HTR-8/SVneo (cell line): ENCODE measurements at regions not wholly inside any gene's neighbourhood (a gene's known extent, or its start where the extent isn't known, plus 50 kb on each side); places are given as distances from the start of the nearest gene placed in this dataset.
"Not testable (repeated sequence)": the region's sequence is repeated elsewhere in the genome, so short reads cannot be mapped to it uniquely, and the experiment has no call there.

Source experiments
- DNase-seq: peaks from one replicate; pipeline ENCODE4 v3.0.0; 2011; ENCODE audit warnings: low spot score, mixed read lengths; ENCODE audit not compliant: insufficient read length
- FAIRE-seq: peaks from 2 replicates; lab custom pipeline; 2011; peaks lifted over from hg19 to GRCh38; lab: Jason Lieb, UNC

DNA sequence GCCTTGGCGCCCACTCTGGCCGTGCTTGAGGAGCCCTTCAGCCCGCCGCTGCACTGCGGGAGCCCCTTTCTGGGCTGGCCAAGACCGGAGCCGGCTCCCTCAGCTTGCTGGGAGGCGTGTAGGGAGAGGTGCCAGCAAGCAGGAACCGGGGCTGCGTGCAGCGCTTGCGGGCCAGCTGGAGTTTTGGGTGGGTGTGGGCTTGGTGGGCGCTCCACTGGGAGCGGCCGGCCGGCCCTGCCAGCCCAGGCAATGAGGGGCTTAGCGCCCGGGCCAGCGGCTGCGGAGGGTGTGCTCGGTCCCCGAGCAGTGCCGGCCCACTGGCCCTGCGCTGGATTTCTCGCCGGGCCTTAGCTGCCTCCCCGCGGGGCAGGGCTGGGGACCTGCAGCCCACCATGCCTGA is 204.9 kb upstream of the HNRNPA3 start:
- not testable (repeated sequence) for FAIRE-seq, DNase-seq

DNA sequence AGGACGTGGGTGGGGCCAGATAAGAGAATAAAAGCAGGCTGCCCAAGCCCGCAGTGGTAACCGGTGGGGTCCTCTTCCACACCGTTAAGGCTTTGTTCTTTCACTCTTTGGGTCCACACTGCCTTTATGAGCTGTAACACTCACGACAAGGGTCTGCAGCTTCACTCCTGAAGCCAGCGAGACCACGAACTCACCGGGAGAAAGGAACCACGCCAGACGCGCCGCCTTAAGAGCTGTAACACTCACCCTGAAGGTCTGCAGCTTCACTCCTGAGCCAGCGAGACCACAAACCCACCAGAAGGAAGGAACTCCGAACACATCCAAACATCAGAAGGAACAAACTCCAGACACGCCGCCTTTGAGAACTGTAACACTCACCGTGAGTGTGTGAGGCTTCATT is 203.9 kb upstream of the HNRNPA3 start:
- FAIRE-seq, DNase-seq: not testable (repeated sequence)

DNA sequence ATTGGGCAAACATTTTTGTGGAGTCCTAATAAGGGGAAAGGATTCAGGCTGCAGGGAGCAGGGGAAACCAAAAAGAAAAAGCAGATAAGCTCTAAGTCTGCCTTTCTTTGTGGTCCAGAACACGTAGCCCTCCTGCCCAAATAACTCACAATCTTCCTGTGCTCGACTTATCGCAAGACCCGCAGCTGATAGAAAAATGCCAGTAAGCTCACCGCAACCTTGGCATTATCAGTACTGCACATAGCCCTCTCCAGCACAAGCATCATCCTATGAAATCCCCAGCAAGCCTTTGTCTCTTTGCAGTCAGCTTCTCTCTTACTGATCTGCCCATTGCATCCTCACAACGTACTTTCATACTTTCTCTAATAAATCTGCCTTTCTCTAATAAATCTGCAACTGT is 202.4 kb upstream of the HNRNPA3 start:
- no peak for FAIRE-seq
- no peak for DNase-seq

DNA sequence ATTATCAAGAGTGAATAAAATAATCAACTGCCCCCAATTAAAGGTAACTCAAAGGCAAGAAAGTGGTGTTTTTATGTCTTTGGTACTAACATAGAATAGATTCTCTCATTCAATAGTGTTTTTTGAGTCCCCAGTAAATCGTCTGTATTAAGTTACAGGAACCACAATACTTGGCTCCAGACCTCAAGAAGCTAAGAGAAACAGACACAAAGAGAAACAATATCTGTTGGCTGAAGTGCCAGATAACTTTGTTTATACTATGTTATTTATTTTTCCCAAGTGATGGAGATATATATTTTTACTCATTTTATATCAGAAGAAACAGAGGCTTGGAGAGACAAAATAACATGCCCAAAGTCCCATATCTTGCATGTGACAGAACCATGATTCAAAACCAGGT is 201.7 kb upstream of the HNRNPA3 start:
- DNase-seq (no peak), FAIRE-seq (no peak)

GRCh38 chr2:177014946-177015345 is 197.6 kb upstream of the HNRNPA3 start:
- FAIRE-seq (no peak), DNase-seq (no peak)

- FAIRE-seq: no peak
- no peak for DNase-seq
Observed at GRCh38 chr2:177015356-177015923, 197.2 kb upstream of the HNRNPA3 start.

DNA sequence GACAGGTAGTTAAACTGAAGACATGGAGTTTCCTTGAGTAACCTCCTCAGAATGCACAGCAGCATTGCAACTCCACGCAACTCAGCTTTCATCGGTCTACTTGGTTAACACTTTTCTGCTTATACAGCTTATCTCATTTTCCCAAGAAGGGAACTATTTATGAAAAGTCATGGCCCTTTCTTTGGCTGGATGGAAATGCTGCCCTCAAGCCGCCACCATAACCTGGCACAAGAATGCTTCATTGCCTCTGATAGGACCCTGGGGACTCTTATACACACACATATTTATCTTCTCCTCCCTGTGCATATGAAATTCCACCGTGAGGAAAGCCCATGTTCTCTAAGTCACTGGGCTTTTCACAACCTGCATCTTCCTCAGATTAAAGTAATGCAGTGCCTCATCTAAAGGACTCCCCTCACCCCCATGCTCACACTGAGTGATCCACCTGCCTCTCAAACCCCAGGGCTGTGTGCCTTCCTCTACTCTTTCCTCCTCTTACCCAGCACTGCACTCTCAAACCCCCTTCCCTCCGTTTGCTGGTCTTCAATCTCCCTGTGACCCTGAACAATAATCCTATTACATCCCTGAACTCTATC is 192.0 kb upstream of the HNRNPA3 start:
- FAIRE-seq: no peak
- no peak for DNase-seq

DNA sequence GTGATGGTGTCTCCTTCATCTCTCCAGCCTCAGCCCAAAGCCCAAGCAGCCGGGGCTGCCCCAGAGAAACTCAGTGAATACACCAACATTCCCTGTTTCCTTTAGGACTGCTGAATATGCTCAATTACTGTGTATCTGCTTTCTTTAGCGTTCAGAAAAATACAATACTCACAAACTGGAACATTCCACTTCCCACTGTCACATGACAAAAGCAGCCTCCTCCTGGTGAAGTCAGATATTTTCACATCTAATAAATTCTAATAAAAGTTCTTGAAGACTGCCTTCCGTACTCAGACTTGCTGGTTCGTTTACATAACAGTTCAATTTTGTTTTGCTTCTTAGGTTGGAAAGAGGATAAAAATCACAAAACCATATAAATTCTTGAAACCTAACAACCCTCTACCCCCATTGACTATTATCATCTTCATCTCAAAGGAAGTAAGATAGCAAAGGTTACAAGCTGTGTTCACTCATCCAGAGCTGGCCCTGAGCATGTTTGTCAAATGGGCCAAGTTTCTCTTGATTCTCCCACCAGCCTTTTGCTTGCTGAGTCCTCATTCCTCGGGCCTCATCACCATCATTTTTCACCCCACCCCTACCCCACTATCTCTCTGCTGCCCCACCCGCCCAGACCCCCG is 190.8 kb upstream of the HNRNPA3 start:
- no peak for FAIRE-seq

DNA sequence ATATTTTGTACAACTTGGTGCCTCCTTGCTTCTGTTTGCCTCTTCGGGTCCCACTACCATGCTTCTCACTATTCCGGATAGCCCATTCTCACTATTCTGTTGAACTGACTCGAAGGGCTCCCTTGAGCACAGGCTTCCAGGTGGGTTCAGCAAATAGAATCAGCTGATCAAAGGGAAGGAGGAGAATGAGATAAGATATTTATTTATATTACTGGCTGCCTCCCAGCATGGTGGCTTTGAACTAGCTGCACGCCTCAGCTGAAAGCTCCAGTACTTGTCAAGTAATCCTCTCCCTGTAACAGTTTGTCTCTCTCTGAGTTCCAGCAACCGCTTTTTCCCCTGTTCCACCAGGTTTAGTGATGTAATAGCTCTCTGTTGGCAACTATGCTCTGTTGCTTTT is 187.8 kb upstream of the HNRNPA3 start:
- FAIRE-seq: no peak
- no peak for DNase-seq

More for the DNA sequence above, 190.8 kb upstream of the HNRNPA3 start:
- no peak for DNase-seq

DNA sequence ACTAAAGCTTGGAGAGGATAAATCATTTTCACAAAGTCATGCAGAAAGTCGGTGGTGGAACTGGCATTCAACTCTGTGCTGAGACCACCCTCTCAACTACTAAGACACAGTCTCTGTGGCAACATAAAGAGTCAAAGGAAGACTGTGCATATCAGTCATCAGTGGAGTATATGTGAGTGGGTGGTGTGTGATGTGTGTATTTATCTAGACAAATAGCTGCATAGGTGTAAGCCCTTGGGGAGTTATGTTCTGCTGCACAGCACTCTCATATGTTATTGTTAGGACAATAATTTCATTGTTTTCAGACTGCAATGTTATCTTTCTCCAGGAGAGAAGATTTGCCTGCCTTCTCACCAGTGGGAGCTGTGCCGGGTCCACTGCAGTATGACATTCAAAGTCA is 186.3 kb upstream of the HNRNPA3 start:
- FAIRE-seq: no peak
- DNase-seq: no peak

DNA sequence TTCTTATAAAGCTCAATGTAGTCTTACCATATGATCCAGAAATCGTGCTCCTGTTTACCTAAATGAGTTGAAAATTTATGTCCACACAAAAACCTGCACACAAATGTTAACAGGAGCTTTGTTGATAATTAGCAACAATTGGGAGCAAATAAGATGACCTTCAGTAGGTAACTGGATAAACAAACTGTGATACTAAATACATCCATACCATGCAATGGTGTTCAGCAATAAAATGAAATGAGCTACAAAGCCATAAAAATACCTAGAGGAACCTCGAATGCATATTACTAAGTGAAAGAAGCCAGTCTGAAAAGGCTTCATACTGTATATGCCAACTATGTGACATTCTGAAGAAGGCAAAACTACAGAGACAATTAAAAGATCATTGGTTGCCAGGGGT is 185.6 kb upstream of the HNRNPA3 start:
- no peak for FAIRE-seq

DNA sequence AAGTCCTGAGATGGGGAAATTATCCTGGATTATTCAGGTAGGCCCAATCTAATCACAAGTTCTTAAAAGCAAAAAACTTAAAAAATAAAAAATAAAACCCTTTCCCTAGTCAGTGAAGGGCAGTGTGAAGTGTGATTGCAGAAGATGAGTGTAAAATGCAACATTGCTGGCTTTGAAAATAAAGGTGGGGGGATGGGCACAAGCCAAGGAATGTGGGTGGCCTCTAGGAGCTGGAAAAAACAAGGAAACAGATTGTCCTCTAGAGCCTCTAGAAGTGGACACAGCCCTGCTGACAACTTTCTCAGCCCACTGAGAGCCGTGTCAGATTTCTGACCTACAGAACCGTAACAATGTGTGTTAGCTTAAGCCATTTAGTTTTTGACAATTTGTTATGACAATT is 184.3 kb upstream of the HNRNPA3 start:
- no peak for FAIRE-seq
- no peak for DNase-seq

More for the DNA sequence above, 185.6 kb upstream of the HNRNPA3 start:
- DNase-seq: no peak

DNA sequence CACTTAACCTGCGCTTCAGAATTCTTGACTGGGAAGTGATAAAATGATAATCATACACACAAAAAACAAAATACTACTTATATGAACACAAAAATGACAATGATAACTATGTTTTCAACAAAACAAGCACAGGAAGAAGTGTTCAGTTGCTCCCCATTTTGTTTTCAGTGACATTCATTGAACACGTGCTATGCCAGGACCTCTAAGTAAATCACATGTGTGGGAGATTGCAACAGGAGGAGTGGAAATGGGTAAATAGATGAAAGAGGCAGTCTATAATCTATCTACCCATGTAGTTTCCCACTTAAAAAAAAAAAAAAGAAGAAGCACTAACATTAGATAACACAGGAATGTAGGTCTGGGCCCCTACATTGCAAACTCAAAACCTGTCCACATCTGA is 183.5 kb upstream of the HNRNPA3 start:
- DNase-seq (no peak), FAIRE-seq (no peak)

GRCh38 chr2:177029501-177029900 is 183.1 kb upstream of the HNRNPA3 start:
- FAIRE-seq: no peak

GRCh38 chr2:177029901-177030300 is 182.7 kb upstream of the HNRNPA3 start:
- DNase-seq (no peak), FAIRE-seq (no peak)

More at GRCh38 chr2:177029501-177029900, 183.1 kb upstream of the HNRNPA3 start:
- DNase-seq: no peak

GRCh38 chr2:177030451-177031105 is 182.0 kb upstream of the HNRNPA3 start:
- no peak for FAIRE-seq
- DNase-seq: no peak

DNA sequence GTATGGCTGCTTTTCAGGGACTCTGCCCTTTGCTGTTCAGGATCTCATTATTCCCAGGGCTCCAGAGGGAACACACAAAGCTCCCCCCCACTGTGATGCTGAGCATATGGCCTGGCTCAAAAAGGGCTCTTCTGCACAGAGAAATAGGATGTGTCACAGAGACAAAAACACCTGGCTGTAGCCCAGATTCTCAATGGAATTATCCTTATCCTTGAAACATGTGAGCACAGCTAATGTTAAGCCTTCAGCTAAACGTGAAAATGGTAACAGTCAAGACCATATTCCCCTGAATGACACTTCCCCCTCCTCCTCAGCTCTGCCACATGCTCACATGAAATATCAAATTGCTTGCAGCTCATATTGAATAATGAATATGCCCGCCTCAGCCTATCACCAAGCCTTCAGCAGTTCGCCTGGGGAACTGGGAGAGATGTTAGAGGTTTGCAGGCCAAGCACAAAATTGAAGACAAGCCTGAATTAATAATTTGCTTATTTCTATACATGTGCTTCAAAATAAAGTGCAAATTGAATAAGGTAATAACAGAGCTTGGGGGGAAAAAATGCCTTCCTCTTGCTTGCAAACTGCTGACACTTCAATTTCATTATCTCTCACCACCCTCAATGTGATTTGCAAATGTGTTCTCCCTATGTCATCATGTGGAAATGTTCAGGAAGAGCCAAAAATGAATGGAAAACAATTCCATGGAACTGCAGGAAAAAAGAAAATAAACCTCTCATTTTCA is 181.0 kb upstream of the HNRNPA3 start:
- no peak for DNase-seq
- no peak for FAIRE-seq

GRCh38 chr2:177036747-177037146 is 175.8 kb upstream of the HNRNPA3 start:
- DNase-seq (no peak), FAIRE-seq (no peak)

GRCh38 chr2:177037569-177037968 is 175.0 kb upstream of the HNRNPA3 start:
- no peak for DNase-seq
- no peak for FAIRE-seq

- FAIRE-seq: no peak
- no peak for DNase-seq
Observed at GRCh38 chr2:177038787-177039484, 173.7 kb upstream of the HNRNPA3 start.
